Stomach (tissue), 8 donors: ENCODE measurements at regions not wholly inside any gene's neighbourhood (a gene's known extent, or its start where the extent isn't known, plus 50 kb on each side); places are given as distances from the start of the nearest gene placed in this dataset.

ENCODE experiments used
- DNase-seq, 2 donors: peaks; one replicate each; pipeline versions ENCODE4 v3.0.0 to v3.0.0-alpha.2; 2013 to 2019
- H3K27ac ChIP-seq, 5 donors: fragments of 200-600 bp in 4 of 5; sonication (generic) in 4 of 5; one replicate each; pipeline ENCODE4 v1.5.1; 2013 to 2019; ENCODE audit warnings: mild to moderate bottlenecking in 1 of 5, moderate library complexity in 1 of 5
- H3K27me3 ChIP-seq, 3 donors: fragments of 200-600 bp; sonication (generic); one replicate each; pipeline ENCODE4 v1.5.1; 2017 to 2019; ENCODE audit warnings: mixed run types in 1 of 3
- H3K36me3 ChIP-seq, 4 donors: fragments of 200-600 bp; sonication (generic); 1 replicate in 3 of 4; 2 replicates in 1 of 4; pipeline ENCODE4 v1.5.1; 2016 to 2019
- H3K4me1 ChIP-seq, 4 donors: fragments of 200-600 bp; sonication (generic); one replicate each; pipeline ENCODE4 v1.5.1; 2016 to 2019
- H3K4me3 ChIP-seq, 4 donors: fragments of 200-600 bp; sonication (generic) in 3 of 4; one replicate each; pipeline ENCODE4 v1.5.1; 2016 to 2019; ENCODE audit warnings: mild to moderate bottlenecking in 1 of 4
- H3K9me3 ChIP-seq, 4 donors: fragments of 200-600 bp; sonication (generic); one replicate each; pipeline ENCODE4 v1.5.1; 2016 to 2019
- EP300 ChIP-seq: sonication (generic); formaldehyde crosslinking; IDR thresholded peaks from one replicate; pipeline ENCODE4 v1.6.1; 2017; ENCODE audit warnings: antibody characterized with exemption
- POLR2A ChIP-seq, 4 donors: fragments of 450-650 bp; IDR thresholded peaks; one replicate each; pipeline ENCODE4 v1.6.1; 2016; ENCODE audit warnings: antibody characterized with exemption in 4 of 4, control low read depth in 2 of 4, mild to moderate bottlenecking in 1 of 4, moderate library complexity in 1 of 4
- POLR2AphosphoS5 ChIP-seq, 3 donors: sonication (generic); formaldehyde crosslinking; IDR thresholded peaks; one replicate each; pipeline ENCODE4 v1.6.1; 2016; ENCODE audit warnings: antibody characterized with exemption in 3 of 3
- WGBS, 5 donors: extraction: QIAGEN DNeasy Blood & Tissue Kit in 3 of 5; methylation state at CpG; one replicate each; pipeline versions ENCODE4 v1.1.5 to v1.1.7; 2013 to 2018; 5-methylcytosine and 5-hydroxymethylcytosine counted together
- intact Hi-C: fragments of 100-400 bp; cut with DNase I; formaldehyde crosslinking; loops from one replicate; pipeline ENCODE4 v1.15.1; 2023; ENCODE audit warnings: low total_unique reads
- TF ChIP-seq, protein P1 (sequence below), 7 experiments: fragments of 450-650 bp in 4 of 7; fragments of 200-600 bp in 3 of 7; sonication (generic) in 3 of 7; IDR thresholded peaks; one replicate each; pipeline ENCODE4 v1.5.1; 2016 to 2019; ENCODE audit warnings: antibody characterized with exemption in 7 of 7, control low read depth in 2 of 7, mild to moderate bottlenecking in 1 of 7
- donor health status: healthy with polysubstance abuse.
- donor health status: Bipolar disorder and iron deficiency.
- donor health status: healthy.

DNA sequence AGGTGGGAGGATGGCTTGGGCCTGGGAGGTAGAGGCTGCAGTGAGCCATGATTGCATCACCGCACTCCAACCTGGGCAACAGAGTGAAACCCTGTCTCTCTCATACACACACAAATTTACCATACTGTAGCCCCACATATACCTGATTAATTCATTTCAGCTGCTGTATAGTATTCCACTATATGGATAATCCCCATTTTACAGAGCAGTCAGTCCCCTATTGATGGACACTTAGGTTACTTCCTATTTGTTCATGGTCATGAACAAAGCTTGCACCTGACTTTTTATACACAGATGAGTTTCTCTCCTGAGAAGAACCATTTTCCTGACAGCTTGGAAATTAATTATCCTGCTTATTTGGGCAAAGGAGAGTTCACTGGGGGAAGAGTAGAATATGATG lies 59.2 kb downstream of the EMX2 start:
- Histone ChIP-seq H3K9me3 (no peaks in the 10 kb centered on the region), H3K4me3 (no peak overlapping the region), H3K27me3 (peaks cover 0 to 20% (median 0%) of the 10 kb centered on the region in 3 donors), H3K4me1 (no peaks in the 10 kb centered on the region), H3K36me3 (no peaks in the 10 kb centered on the region), H3K27ac (no peak overlapping the region)
- TF ChIP-seq, protein P1, sequence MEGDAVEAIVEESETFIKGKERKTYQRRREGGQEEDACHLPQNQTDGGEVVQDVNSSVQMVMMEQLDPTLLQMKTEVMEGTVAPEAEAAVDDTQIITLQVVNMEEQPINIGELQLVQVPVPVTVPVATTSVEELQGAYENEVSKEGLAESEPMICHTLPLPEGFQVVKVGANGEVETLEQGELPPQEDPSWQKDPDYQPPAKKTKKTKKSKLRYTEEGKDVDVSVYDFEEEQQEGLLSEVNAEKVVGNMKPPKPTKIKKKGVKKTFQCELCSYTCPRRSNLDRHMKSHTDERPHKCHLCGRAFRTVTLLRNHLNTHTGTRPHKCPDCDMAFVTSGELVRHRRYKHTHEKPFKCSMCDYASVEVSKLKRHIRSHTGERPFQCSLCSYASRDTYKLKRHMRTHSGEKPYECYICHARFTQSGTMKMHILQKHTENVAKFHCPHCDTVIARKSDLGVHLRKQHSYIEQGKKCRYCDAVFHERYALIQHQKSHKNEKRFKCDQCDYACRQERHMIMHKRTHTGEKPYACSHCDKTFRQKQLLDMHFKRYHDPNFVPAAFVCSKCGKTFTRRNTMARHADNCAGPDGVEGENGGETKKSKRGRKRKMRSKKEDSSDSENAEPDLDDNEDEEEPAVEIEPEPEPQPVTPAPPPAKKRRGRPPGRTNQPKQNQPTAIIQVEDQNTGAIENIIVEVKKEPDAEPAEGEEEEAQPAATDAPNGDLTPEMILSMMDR (IDR thresholded peaks at IDR 0.05), result no peak
- 90 to 100% (median 94%) methylated on average over 1 of the region's 1 CpG for WGBS, 5 donors
- no peak for DNase-seq
- intact Hi-C loops, result no loop called here

DNA sequence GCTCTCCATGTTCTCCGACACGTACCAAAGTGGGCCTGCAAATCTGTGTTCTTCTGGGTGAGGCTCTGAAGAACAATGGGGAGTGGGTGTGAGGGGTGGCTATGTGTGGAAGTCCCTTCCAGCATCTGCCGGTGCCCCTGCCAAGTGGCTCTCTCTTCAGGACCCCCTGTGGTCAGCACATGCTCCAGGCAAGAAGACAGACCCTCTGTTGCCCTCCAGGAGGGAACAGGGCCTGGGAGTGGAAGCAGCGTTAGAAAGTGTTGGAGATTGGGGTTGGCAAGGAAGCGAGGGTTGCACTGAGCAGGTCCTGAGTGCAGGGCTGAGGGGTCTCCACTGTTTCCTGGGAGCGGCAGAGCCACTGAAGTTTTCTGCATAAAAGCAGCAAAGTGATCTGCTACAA lies 60.5 kb downstream of the EMX2 start:
- intact Hi-C loops, result no loop called here
- H3K36me3 ChIP-seq, result no peaks in the 10 kb centered on the region
- no peak overlapping the region for H3K4me3 ChIP-seq
- H3K9me3 ChIP-seq, result no peaks in the 10 kb centered on the region
- TF ChIP-seq EP300 (no peak), POLR2AphosphoS5 (IDR thresholded peaks at IDR 0.05) (no peak), POLR2A (IDR thresholded peaks at IDR 0.05) (no peak)
- TF ChIP-seq, protein P1 (IDR thresholded peaks at IDR 0.05), result no peak
- no peaks in the 10 kb centered on the region for H3K4me1 ChIP-seq
- peaks cover 0 to 29% (median 0%) of the 10 kb centered on the region in 3 donors for H3K27me3 ChIP-seq
- 84 to 96% (median 93%) methylated on average over 6 of the region's 6 CpGs for WGBS, 5 donors
- DNase-seq, result no peak
- no peak overlapping the region for H3K27ac ChIP-seq

DNA sequence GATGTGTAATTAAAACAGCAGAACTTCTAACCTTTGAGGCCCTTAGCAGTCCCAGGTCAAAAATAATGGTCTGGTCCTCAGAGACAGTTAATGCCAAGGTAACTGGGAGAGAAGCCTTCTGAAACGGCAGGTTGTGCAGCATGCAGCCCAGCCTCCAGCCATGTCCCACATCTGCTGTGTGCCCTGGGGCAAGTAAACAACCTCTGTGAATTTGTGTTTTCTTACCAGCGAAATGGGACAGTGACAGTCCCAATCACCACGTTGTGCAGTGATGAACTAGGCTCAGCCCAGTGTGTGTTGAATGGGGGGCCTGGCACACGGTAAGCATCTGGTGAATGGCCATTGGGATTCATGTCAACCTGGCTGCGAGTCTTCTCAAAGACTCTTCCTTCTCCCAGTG lies 61.2 kb downstream of the EMX2 start:
- peaks cover 1 to 4% (median 3%) of the 10 kb centered on the region in 4 donors for H3K4me1 ChIP-seq
- 65 to 90% (median 78%) methylated on average over 4 to 5 of the region's 5 CpGs for WGBS, 5 donors
- no peak overlapping the region for H3K27ac ChIP-seq
- TF ChIP-seq POLR2A (IDR thresholded peaks at IDR 0.05) (no peak), POLR2AphosphoS5 (IDR thresholded peaks at IDR 0.05) (no peak), EP300 (no peak)
- TF ChIP-seq, protein P1 (IDR thresholded peaks at IDR 0.05), result no peak
- no peaks in the 10 kb centered on the region for H3K36me3 ChIP-seq
- peaks cover 0 to 29% (median 0%) of the 10 kb centered on the region in 3 donors for H3K27me3 ChIP-seq
- intact Hi-C loops, result no loop called here
- H3K9me3 ChIP-seq, result no peaks in the 10 kb centered on the region
- no peak for DNase-seq
- no peak overlapping the region for H3K4me3 ChIP-seq

DNA sequence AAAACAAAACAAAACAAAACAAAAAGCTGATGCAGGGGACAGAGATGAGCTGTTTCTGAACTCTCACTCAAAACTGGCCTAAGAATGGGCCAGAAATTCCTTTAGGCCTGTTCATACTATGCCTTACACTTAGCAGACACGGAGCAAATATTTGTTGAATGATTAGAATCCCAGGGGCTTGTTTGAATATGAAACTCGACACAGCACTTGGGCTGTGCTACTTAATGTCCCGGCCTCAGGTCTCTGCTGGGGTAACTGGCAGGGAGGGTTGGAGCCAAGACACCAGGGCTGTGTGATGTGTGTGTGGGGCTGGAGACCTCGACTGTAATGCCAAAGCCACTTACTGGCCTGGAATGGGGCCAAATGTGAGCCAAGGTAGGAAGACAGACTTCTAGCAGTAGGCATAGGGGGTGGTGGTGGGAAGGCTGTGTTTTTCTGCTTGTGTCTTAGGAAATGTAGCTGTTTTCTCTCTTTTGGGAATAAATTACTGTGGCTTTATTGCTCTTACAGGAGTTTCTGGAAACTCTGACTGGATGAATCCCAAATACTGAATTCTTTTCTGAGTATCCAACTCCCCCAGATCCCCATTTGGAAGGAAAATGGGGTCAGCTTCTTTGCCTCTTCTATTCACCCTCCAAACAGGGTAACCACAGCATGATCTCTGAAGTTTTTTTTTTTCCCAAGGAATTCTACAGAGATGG lies 66.7 kb downstream of the EMX2 start:
- TF ChIP-seq EP300 (no peak), POLR2AphosphoS5 (IDR thresholded peaks at IDR 0.05) (peak in 1 of 3 donors; percentile 40)
- WGBS, 5 donors, result 9 to 27% (median 17%) methylated on average over 4 of the region's 4 CpGs

DNA sequence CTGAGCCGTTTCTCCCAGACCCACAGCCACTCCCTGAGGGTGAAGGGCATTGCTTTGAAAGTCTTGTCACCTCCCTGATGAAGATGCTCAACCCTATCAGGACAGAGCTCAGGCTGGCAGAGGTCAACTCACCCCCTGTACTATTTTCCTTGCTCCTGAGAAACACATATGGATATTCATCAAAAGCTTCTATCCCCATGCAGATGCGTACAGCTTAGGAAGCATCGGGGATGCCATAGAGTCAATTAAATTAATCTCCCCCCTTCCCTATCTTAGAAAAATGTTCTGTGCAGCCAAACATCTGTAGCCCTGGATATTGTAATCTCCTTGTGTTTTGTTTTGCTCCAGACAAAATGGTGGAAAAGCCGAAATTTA lies 67.2 kb downstream of the EMX2 start:
- Histone ChIP-seq H3K27ac (no peak overlapping the region), H3K4me1 (peaks cover 5 to 15% (median 12%) of the 10 kb centered on the region in 4 donors), H3K36me3 (no peaks in the 10 kb centered on the region), H3K4me3 (no peak overlapping the region), H3K27me3 (peaks cover 0 to 45% (median 0%) of the 10 kb centered on the region in 3 donors), H3K9me3 (no peaks in the 10 kb centered on the region)
- no peak for TF ChIP-seq POLR2A (IDR thresholded peaks at IDR 0.05)
- TF ChIP-seq, protein P1 (IDR thresholded peaks at IDR 0.05), result no peak
- no peak for TF ChIP-seq POLR2AphosphoS5 (IDR thresholded peaks at IDR 0.05)
- TF ChIP-seq EP300, result no peak
- intact Hi-C loops, result no loop called here
- DNase-seq, result peak in 1 of 2 donors; percentile 23
- WGBS, 5 donors, result 55 to 66% (median 64%) methylated on average over 4 of the region's 4 CpGs

More for the DNA sequence above, 66.7 kb downstream of the EMX2 start:
- Histone ChIP-seq H3K9me3 (no peaks in the 10 kb centered on the region), H3K27ac (no peak overlapping the region), H3K36me3 (no peaks in the 10 kb centered on the region), H3K27me3 (peaks cover 0 to 40% (median 0%) of the 10 kb centered on the region in 3 donors), H3K4me3 (no peak overlapping the region), H3K4me1 (peaks cover 5 to 15% (median 12%) of the 10 kb centered on the region in 4 donors)
- intact Hi-C loops, result no loop called here
- DNase-seq, result peak; percentile 82 to 85
